ENCODE measurements at regions not wholly inside any gene's neighbourhood (a gene's known extent, or its start where the extent isn't known, plus 50 kb on each side); places are given as distances from the start of the nearest gene placed in this dataset.

DNA sequence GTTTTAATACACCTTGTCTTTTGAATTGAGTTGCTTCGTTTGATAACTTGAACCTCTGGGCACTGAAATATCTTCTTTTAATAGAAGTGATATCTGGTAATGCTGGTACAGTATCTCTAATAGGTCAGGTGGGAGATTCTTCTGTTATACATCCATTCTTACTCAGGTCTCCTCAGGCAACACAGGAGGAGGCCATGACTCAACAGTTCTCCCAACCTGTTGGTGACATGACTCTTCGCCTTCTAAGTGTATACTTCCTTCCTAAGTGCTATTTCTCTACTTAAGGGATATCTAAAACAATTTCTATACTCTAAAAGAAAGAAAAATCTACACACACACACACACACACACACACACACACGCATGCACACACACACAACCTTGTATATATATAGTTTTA is 509.1 kb downstream of the PCNX1 start:
- TF ChIP-seq, protein P1, sequence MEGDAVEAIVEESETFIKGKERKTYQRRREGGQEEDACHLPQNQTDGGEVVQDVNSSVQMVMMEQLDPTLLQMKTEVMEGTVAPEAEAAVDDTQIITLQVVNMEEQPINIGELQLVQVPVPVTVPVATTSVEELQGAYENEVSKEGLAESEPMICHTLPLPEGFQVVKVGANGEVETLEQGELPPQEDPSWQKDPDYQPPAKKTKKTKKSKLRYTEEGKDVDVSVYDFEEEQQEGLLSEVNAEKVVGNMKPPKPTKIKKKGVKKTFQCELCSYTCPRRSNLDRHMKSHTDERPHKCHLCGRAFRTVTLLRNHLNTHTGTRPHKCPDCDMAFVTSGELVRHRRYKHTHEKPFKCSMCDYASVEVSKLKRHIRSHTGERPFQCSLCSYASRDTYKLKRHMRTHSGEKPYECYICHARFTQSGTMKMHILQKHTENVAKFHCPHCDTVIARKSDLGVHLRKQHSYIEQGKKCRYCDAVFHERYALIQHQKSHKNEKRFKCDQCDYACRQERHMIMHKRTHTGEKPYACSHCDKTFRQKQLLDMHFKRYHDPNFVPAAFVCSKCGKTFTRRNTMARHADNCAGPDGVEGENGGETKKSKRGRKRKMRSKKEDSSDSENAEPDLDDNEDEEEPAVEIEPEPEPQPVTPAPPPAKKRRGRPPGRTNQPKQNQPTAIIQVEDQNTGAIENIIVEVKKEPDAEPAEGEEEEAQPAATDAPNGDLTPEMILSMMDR (IDR thresholded peaks at IDR 0.05; ENCODE audit: borderline replicate concordance, extremely low read depth, low read length, poor library complexity, severe bottlenecking), result no peak
- no peak for TF ChIP-seq EZH2 (IDR thresholded peaks at IDR 0.05; ENCODE audit: borderline replicate concordance, low read depth, low read length, severe bottlenecking)

Measured in DND-41 (cell line).